ENCODE measurements at regions not wholly inside any gene's neighbourhood (a gene's known extent, or its start where the extent isn't known, plus 50 kb on each side); places are given as distances from the start of the nearest gene placed in this dataset.
"Not testable (repeated sequence)": the region's sequence is repeated elsewhere in the genome, so short reads cannot be mapped to it uniquely, and the experiment has no call there.

GRCh38 chr5:89324990-89325389 lies 442.0 kb upstream of the MEF2C start:
- no peak for TF ChIP-seq CTCF (IDR thresholded peaks at IDR 0.05 in 8 of 11, conservative IDR thresholded peaks at IDR 0.05 in 3 of 11)
- no peak for TF ChIP-seq POLR2AphosphoS5 (IDR thresholded peaks at IDR 0.05)
- no peak for TF ChIP-seq POLR2A (IDR thresholded peaks at IDR 0.05)
- Histone ChIP-seq H3K4me3 (no peak overlapping the region), H3K27me3 (replicated peaks in 1 of 7) (no peaks in the 10 kb centered on the region)

GRCh38 chr5:89320421-89321277 lies 437.7 kb upstream of the MEF2C start:
- 72 to 86% (median 85%) methylated on average over 3 of the region's 3 CpGs for WGBS, 5 donors
- H3K4me3 ChIP-seq = no peak overlapping the region
- H3K27ac ChIP-seq = no peak overlapping the region
- no peaks in the 10 kb centered on the region for H3K27me3 ChIP-seq (replicated peaks in 1 of 7)
- H3K36me3 ChIP-seq = no peaks in the 10 kb centered on the region
- no peak for TF ChIP-seq POLR2A (IDR thresholded peaks at IDR 0.05)
- TF ChIP-seq CTCF (IDR thresholded peaks at IDR 0.05 in 8 of 11, conservative IDR thresholded peaks at IDR 0.05 in 3 of 11) = no peak
- TF ChIP-seq POLR2AphosphoS5 (IDR thresholded peaks at IDR 0.05) = no peak
- H3K4me1 ChIP-seq = peaks cover 0 to 14% (median 0%) of the 10 kb centered on the region in 6 donors
- DNase-seq = no peak
- intact Hi-C loops (cut with DNase I; ENCODE audit: low total_unique reads) = no loop called here
- H3K9me3 ChIP-seq = no peaks in the 10 kb centered on the region

More at GRCh38 chr5:89324990-89325389, 442.0 kb upstream of the MEF2C start:
- Histone ChIP-seq H3K9me3 (no peaks in the 10 kb centered on the region), H3K4me1 (peaks cover 0 to 14% (median 0%) of the 10 kb centered on the region in 6 donors), H3K27ac (peak overlapping the region in 2 of 8 donors; percentile 2 to 25), H3K36me3 (no peaks in the 10 kb centered on the region)
- no peak for DNase-seq
- intact Hi-C loops (cut with DNase I; ENCODE audit: low total_unique reads) = no loop called here

- DNase-seq; H3K9me3 ChIP-seq; H3K27me3 ChIP-seq (replicated peaks in 1 of 7); intact Hi-C loops (cut with DNase I; ENCODE audit: low total_unique reads); H3K4me3 ChIP-seq; H3K36me3 ChIP-seq; H3K27ac ChIP-seq: not testable (repeated sequence)
- H3K4me1 ChIP-seq = peaks cover 0 to 25% (median 8%) of the 10 kb centered on the region in 6 donors
- WGBS, 5 donors = 93 to 99% (median 96%) methylated on average over 20 of the region's 20 CpGs
These were observed 434.9 kb upstream of the MEF2C start for GRCh38 chr5:89317838-89318237.

GRCh38 chr5:89315286-89316100 lies 432.5 kb upstream of the MEF2C start:
- Histone ChIP-seq H3K27ac (peak overlapping the region in 4 of 8 donors; percentile 39 to 74 (median 62)), H3K27me3 (replicated peaks in 1 of 7) (no peaks in the 10 kb centered on the region), H3K9me3 (no peaks in the 10 kb centered on the region), H3K4me3 (no peak overlapping the region), H3K36me3 (no peaks in the 10 kb centered on the region), H3K4me1 (peaks cover 0 to 27% (median 8%) of the 10 kb centered on the region in 6 donors)
- intact Hi-C loops (cut with DNase I; ENCODE audit: low total_unique reads) = no loop called here
- no peak for DNase-seq
- WGBS, 5 donors = 87 to 95% (median 90%) methylated on average over 12 of the region's 12 CpGs
- TF ChIP-seq POLR2AphosphoS5 (IDR thresholded peaks at IDR 0.05) = no peak
- TF ChIP-seq CTCF (IDR thresholded peaks at IDR 0.05 in 8 of 11, conservative IDR thresholded peaks at IDR 0.05 in 3 of 11) = no peak
- TF ChIP-seq POLR2A (IDR thresholded peaks at IDR 0.05) = no peak

All from spleen (tissue), 11 donors.